ENCODE measurements at regions not wholly inside any gene's neighbourhood (a gene's known extent, or its start where the extent isn't known, plus 50 kb on each side); places are given as distances from the start of the nearest gene placed in this dataset.
"Not testable (repeated sequence)": the region's sequence is repeated elsewhere in the genome, so short reads cannot be mapped to it uniquely, and the experiment has no call there.

DNA sequence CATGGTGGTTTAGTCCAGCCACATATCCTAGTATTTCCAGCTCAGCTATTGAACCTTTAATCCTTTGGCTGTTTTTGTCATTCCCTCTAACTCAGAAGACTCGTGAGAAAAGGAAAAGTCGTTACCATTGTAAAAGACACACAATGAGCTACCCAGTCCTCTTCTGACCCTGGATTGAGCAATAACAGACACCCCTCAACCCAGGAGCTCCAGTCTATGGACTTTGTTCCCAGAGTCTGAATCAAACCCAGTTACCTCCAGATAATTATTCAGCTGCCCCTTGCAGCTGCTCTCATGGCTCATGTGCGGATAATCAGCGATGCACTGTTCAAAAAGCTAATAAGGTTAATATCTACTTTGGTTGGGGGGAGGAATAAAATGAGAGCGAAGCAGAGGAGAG, 402.4 kb downstream of the BTG1 start:
- no peaks in the 10 kb centered on the region for H3K36me3 ChIP-seq
- H3K4me3 ChIP-seq = no peak overlapping the region
- H3K4me1 ChIP-seq = no peaks in the 10 kb centered on the region
- intact Hi-C loops (cut with DNase I) = no loop called here
- no peaks in the 10 kb centered on the region for H3K9me3 ChIP-seq
- no peak for TF ChIP-seq POLR2AphosphoS5 (IDR thresholded peaks at IDR 0.05; ENCODE audit: insufficient read depth in 1 of 2, low read depth in 1 of 2)
- TF ChIP-seq, protein P1, sequence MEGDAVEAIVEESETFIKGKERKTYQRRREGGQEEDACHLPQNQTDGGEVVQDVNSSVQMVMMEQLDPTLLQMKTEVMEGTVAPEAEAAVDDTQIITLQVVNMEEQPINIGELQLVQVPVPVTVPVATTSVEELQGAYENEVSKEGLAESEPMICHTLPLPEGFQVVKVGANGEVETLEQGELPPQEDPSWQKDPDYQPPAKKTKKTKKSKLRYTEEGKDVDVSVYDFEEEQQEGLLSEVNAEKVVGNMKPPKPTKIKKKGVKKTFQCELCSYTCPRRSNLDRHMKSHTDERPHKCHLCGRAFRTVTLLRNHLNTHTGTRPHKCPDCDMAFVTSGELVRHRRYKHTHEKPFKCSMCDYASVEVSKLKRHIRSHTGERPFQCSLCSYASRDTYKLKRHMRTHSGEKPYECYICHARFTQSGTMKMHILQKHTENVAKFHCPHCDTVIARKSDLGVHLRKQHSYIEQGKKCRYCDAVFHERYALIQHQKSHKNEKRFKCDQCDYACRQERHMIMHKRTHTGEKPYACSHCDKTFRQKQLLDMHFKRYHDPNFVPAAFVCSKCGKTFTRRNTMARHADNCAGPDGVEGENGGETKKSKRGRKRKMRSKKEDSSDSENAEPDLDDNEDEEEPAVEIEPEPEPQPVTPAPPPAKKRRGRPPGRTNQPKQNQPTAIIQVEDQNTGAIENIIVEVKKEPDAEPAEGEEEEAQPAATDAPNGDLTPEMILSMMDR (IDR thresholded peaks at IDR 0.05) = no peak
- TF ChIP-seq POLR2A (IDR thresholded peaks at IDR 0.05) = no peak
- DNase-seq (ENCODE audit: extremely low spot score in 2 of 2) = no peak
- no peak overlapping the region for H3K27ac ChIP-seq
- H3K27me3 ChIP-seq = no peaks in the 10 kb centered on the region

DNA sequence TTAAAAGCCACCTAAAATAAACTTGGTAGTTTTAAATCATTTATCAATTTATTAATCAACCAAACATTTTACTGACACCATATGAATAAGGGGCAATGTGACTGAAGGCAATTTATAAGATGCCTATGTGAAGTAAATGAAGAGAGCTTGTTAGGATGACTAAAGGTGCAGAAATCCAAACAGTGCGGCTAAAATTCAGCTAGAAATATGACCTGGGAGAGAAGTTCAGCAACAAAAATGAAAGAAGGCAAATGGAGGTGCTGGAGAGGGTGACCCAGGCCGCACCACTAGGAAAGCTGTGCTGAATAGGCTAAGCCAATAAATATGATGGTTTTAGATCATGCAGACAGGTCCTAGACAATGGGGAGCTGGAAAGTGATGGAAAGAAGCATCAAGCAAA, 403.7 kb downstream of the BTG1 start:
- no peaks in the 10 kb centered on the region for H3K4me1 ChIP-seq
- H3K4me3 ChIP-seq = no peak overlapping the region
- intact Hi-C loops (cut with DNase I) = no loop called here
- H3K9me3 ChIP-seq = no peaks in the 10 kb centered on the region
- no peak for TF ChIP-seq POLR2A (IDR thresholded peaks at IDR 0.05)
- TF ChIP-seq POLR2AphosphoS5 (IDR thresholded peaks at IDR 0.05; ENCODE audit: insufficient read depth in 1 of 2, low read depth in 1 of 2) = no peak
- TF ChIP-seq, protein P1 (IDR thresholded peaks at IDR 0.05) = no peak
- no peaks in the 10 kb centered on the region for H3K27me3 ChIP-seq
- DNase-seq (ENCODE audit: extremely low spot score in 2 of 2) = no peak
- H3K27ac ChIP-seq = no peak overlapping the region
- no peaks in the 10 kb centered on the region for H3K36me3 ChIP-seq

DNA sequence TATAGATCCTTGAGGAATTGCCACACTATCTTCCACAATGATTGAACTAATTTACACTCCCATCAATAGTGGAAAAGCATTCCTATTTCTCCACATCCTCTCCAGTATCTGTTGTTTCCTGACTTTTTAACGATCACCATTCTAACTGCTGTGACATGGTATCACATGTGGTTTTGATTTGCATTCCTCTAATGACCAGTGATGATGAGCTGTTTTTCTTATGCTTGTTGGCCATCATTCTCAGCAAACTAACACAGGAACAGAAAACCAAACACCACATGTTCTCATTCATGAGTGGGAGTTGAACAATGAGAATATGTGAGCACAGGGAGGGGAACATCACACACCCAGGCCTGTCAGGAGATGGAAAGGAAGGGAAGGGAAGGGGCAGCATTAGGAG, 411.8 kb downstream of the BTG1 start:
- H3K4me1 ChIP-seq; H3K9me3 ChIP-seq; DNase-seq (ENCODE audit: extremely low spot score in 2 of 2); H3K4me3 ChIP-seq; H3K27me3 ChIP-seq; intact Hi-C loops (cut with DNase I); H3K27ac ChIP-seq; H3K36me3 ChIP-seq: not testable (repeated sequence)

DNA sequence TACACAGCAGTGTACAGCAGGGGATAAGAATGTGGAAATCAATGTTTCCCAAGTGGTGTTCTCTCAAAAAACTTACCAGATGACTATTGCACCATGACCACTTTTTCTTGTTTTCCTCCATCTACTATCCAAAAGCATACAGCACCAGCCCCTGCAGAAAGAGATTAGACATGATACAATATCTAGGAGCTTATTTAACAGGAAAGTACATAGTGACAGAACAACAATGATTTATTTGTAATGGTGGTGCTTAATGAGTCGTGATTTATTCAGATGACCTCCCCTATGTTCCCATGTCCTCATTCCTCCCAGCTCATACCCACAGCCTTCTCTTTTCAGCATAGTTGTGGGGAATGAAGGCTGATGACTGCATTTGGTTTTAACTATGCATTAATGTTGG, 413.6 kb downstream of the BTG1 start:
- Histone ChIP-seq H3K9me3 (no peaks in the 10 kb centered on the region), H3K4me1 (no peaks in the 10 kb centered on the region), H3K36me3 (no peaks in the 10 kb centered on the region), H3K27ac (no peak overlapping the region), H3K4me3 (no peak overlapping the region), H3K27me3 (no peaks in the 10 kb centered on the region)
- intact Hi-C loops (cut with DNase I) = no loop called here
- no peak for TF ChIP-seq POLR2A (IDR thresholded peaks at IDR 0.05)
- TF ChIP-seq, protein P1 (IDR thresholded peaks at IDR 0.05) = peak in 1 of 3 experiments; percentile 21
- TF ChIP-seq POLR2AphosphoS5 (IDR thresholded peaks at IDR 0.05; ENCODE audit: insufficient read depth in 1 of 2, low read depth in 1 of 2) = no peak
- DNase-seq (ENCODE audit: extremely low spot score in 2 of 2) = no peak

DNA sequence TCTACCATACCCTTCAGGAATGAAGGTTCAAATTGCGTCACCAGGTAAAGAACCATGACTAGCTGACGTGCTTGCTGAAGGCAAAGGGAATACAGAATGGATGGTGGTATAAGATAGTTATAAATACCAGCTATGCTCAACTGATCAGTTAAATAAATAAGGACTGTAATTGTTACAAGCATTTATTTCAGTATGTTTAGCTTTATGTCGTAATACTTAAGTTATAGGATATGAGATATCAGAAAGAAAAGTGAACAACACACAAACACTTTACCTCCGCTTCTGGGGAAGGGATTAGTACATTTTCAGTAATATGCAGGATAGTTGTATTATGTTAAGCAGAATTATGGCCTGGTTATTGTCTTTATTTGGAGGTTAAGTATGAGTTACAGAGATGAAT, 416.1 kb downstream of the BTG1 start:
- intact Hi-C loops (cut with DNase I) = no loop called here
- no peak for TF ChIP-seq POLR2A (IDR thresholded peaks at IDR 0.05)
- TF ChIP-seq, protein P1 (IDR thresholded peaks at IDR 0.05) = no peak
- no peak for TF ChIP-seq POLR2AphosphoS5 (IDR thresholded peaks at IDR 0.05; ENCODE audit: insufficient read depth in 1 of 2, low read depth in 1 of 2)
- Histone ChIP-seq H3K4me3 (no peak overlapping the region), H3K27me3 (no peaks in the 10 kb centered on the region), H3K36me3 (no peaks in the 10 kb centered on the region), H3K27ac (no peak overlapping the region), H3K9me3 (no peaks in the 10 kb centered on the region), H3K4me1 (no peaks in the 10 kb centered on the region)
- DNase-seq (ENCODE audit: extremely low spot score in 2 of 2) = no peak

DNA sequence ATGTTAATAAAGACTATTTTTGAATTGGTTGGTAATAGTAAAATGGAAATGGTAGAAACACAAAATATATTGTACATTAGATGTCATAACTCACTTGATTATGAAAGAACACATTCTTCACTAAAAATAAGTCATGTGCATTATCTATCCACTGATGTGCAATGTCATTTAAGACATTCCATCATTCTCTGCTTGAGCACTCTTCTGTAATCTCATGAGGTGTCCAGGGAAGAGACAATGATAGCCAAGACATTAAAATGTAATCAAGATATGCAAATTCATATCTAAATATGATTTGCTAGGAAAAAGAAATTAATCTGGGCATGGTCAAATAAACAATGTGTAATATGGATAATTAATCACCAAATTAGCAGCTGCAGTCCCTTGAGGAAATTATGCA, 422.5 kb downstream of the BTG1 start:
- no peaks in the 10 kb centered on the region for H3K9me3 ChIP-seq
- H3K4me1 ChIP-seq = no peaks in the 10 kb centered on the region
- intact Hi-C loops (cut with DNase I) = no loop called here
- H3K27me3 ChIP-seq = no peaks in the 10 kb centered on the region
- TF ChIP-seq POLR2A (IDR thresholded peaks at IDR 0.05) (no peak), POLR2AphosphoS5 (IDR thresholded peaks at IDR 0.05; ENCODE audit: insufficient read depth in 1 of 2, low read depth in 1 of 2) (no peak)
- TF ChIP-seq, protein P1 (IDR thresholded peaks at IDR 0.05) = no peak
- no peak overlapping the region for H3K27ac ChIP-seq
- no peak for DNase-seq (ENCODE audit: extremely low spot score in 2 of 2)
- H3K36me3 ChIP-seq = no peaks in the 10 kb centered on the region
- no peak overlapping the region for H3K4me3 ChIP-seq
